ENCODE measurements at regions not wholly inside any gene's neighbourhood (a gene's known extent, or its start where the extent isn't known, plus 50 kb on each side); places are given as distances from the start of the nearest gene placed in this dataset.
"Not testable (repeated sequence)": the region's sequence is repeated elsewhere in the genome, so short reads cannot be mapped to it uniquely, and the experiment has no call there.

GRCh38 chr2:22458440-22458839 lies 926.5 kb upstream of the KLHL29 start:
- H3K4me3 Mint-ChIP-seq, result no peak overlapping the region
- H3K9me3 Mint-ChIP-seq, result no peaks in the 10 kb centered on the region
- H3K9ac ChIP-seq, result no peak overlapping the region
- no peaks in the 10 kb centered on the region for H3F3A ChIP-seq (ENCODE audit: low read depth)
- H2AFZ ChIP-seq (replicated peaks), result no peak overlapping the region
- no peak overlapping the region for H3K4me3 ChIP-seq
- H3K4me2 ChIP-seq, result no peak overlapping the region
- peaks cover 5% of the 10 kb centered on the region for H3K4me1 Mint-ChIP-seq
- no peak for DNase-seq (ENCODE audit: low spot score)
- no peaks in the 10 kb centered on the region for H3K79me2 ChIP-seq (ENCODE audit: low read depth)
- no peaks in the 10 kb centered on the region for H4K20me1 ChIP-seq (ENCODE audit: low read depth)
- no peak for TF ChIP-seq EZH2phosphoT487 (IDR thresholded peaks at IDR 0.05)
- TF ChIP-seq CTCF (IDR thresholded peaks at IDR 0.05), result no peak
- TF ChIP-seq EZH2 (IDR thresholded peaks at IDR 0.05), result no peak
- H3K27ac Mint-ChIP-seq, result no peak overlapping the region
- no peaks in the 10 kb centered on the region for H3K9me3 ChIP-seq (ENCODE audit: low read depth)
- no peaks in the 10 kb centered on the region for H3K36me3 Mint-ChIP-seq
- no peak overlapping the region for H3K27ac ChIP-seq
- H3K36me3 ChIP-seq, result no peaks in the 10 kb centered on the region
- no peaks in the 10 kb centered on the region for H3K27me3 ChIP-seq
- H3K4me1 ChIP-seq, result peaks cover 7% of the 10 kb centered on the region
- H3K27me3 Mint-ChIP-seq (ENCODE audit: insufficient read depth, low read depth), result no peaks in the 10 kb centered on the region

DNA sequence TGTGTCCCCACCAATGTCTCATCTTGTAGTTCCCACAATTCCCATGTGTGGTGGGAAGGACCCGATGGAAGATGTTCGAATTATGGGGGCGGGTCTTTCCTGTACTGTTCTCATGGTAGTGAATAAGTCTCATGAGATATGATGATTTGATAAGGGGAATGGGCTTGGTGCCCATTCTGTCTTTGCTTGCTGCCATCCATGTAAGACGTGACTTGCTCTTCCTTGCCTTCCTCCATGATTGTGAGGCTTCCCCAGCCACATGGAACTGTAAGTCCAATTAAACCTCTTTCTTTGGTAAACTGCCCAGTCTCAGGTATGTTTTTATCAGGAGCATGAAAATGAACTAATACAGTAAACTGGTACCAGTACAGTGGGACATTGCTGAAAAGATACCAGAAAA lies 909.9 kb upstream of the KLHL29 start:
- H3K36me3 ChIP-seq; H2AFZ ChIP-seq (replicated peaks); H3K4me1 ChIP-seq; H3K4me3 Mint-ChIP-seq; H3K9me3 ChIP-seq (ENCODE audit: low read depth); H3K9me3 Mint-ChIP-seq; H3K27me3 ChIP-seq; H4K20me1 ChIP-seq (ENCODE audit: low read depth); H3K4me1 Mint-ChIP-seq; H3K4me2 ChIP-seq; H3F3A ChIP-seq (ENCODE audit: low read depth); H3K27ac ChIP-seq; H3K4me3 ChIP-seq; H3K9ac ChIP-seq; H3K36me3 Mint-ChIP-seq; H3K27me3 Mint-ChIP-seq (ENCODE audit: insufficient read depth, low read depth); DNase-seq (ENCODE audit: low spot score); H3K27ac Mint-ChIP-seq; H3K79me2 ChIP-seq (ENCODE audit: low read depth): not testable (repeated sequence)

DNA sequence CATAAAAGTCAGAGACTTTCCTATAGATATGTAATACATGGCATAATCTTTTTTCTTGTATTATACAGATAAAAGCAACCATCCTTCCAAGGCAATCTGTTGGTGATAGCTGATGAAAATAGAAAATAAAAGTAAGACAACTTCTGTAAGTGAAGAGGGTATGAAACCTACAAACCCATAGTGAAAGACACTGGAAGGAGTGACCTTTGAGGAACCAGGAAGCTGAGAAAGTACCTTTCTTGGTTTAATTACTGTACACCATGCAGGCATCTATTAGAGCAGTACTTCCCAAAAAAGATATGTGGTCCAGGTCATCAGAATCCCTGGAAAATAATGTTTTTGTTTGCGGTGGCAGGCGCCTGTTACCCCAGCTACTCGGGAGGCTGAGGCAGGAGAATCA lies 906.6 kb upstream of the KLHL29 start:
- DNase-seq (ENCODE audit: low spot score), result no peak
- no peak overlapping the region for H3K4me3 ChIP-seq
- TF ChIP-seq EZH2 (IDR thresholded peaks at IDR 0.05) (no peak), EZH2phosphoT487 (IDR thresholded peaks at IDR 0.05) (no peak)
- H3K79me2 ChIP-seq (ENCODE audit: low read depth), result no peaks in the 10 kb centered on the region
- no peaks in the 10 kb centered on the region for H3K27me3 Mint-ChIP-seq (ENCODE audit: insufficient read depth, low read depth)
- peaks cover 7% of the 10 kb centered on the region for H3K9me3 Mint-ChIP-seq
- no peak overlapping the region for H3K27ac Mint-ChIP-seq
- no peak overlapping the region for H3K9ac ChIP-seq
- H3K4me2 ChIP-seq, result no peak overlapping the region
- H3K9me3 ChIP-seq (ENCODE audit: low read depth), result no peaks in the 10 kb centered on the region
- no peaks in the 10 kb centered on the region for H3K36me3 ChIP-seq
- H3K4me1 ChIP-seq, result peaks cover 19% of the 10 kb centered on the region
- peaks cover 5% of the 10 kb centered on the region for H3K36me3 Mint-ChIP-seq
- H3K4me3 Mint-ChIP-seq, result no peak overlapping the region
- H4K20me1 ChIP-seq (ENCODE audit: low read depth), result no peaks in the 10 kb centered on the region
- H3F3A ChIP-seq (ENCODE audit: low read depth), result no peaks in the 10 kb centered on the region
- no peak overlapping the region for H3K27ac ChIP-seq
- H3K4me1 Mint-ChIP-seq, result peaks cover 13% of the 10 kb centered on the region
- no peak overlapping the region for H2AFZ ChIP-seq (replicated peaks)
- H3K27me3 ChIP-seq, result no peaks in the 10 kb centered on the region

GRCh38 chr2:22481486-22482259 lies 903.3 kb upstream of the KLHL29 start:
- Mint-ChIP-seq H3K36me3 (no peaks in the 10 kb centered on the region), H3K9me3 (peaks cover under 1% of the 10 kb centered on the region), H3K4me1 (peaks cover 24% of the 10 kb centered on the region), H3K27ac (no peak overlapping the region), H3K27me3 (ENCODE audit: insufficient read depth, low read depth) (no peaks in the 10 kb centered on the region), H3K4me3 (no peak overlapping the region)
- H3K9me3 ChIP-seq (ENCODE audit: low read depth), result no peaks in the 10 kb centered on the region
- DNase-seq (ENCODE audit: low spot score), result no peak
- no peak overlapping the region for H2AFZ ChIP-seq (replicated peaks)
- H3K9ac ChIP-seq, result no peak overlapping the region
- H3K79me2 ChIP-seq (ENCODE audit: low read depth), result no peaks in the 10 kb centered on the region
- no peak for TF ChIP-seq CTCF (IDR thresholded peaks at IDR 0.05)
- TF ChIP-seq EZH2 (IDR thresholded peaks at IDR 0.05), result no peak
- TF ChIP-seq EZH2phosphoT487 (IDR thresholded peaks at IDR 0.05), result no peak
- H3K4me3 ChIP-seq, result no peak overlapping the region
- H3K4me1 ChIP-seq, result peaks cover 37% of the 10 kb centered on the region
- H3K27ac ChIP-seq, result no peak overlapping the region
- no peaks in the 10 kb centered on the region for H3K36me3 ChIP-seq
- no peak overlapping the region for H3K4me2 ChIP-seq
- H3F3A ChIP-seq (ENCODE audit: low read depth), result no peaks in the 10 kb centered on the region
- no peaks in the 10 kb centered on the region for H3K27me3 ChIP-seq
- no peaks in the 10 kb centered on the region for H4K20me1 ChIP-seq (ENCODE audit: low read depth)
